GM21717 (cell line): ENCODE measurements at regions not wholly inside any gene's neighbourhood (a gene's known extent, or its start where the extent isn't known, plus 50 kb on each side); places are given as distances from the start of the nearest gene placed in this dataset.

Experiments
- ATAC-seq: cut with Tn5 transposase; IDR thresholded peaks from one replicate; pipeline ENCODE4 v1.9.1; 2021; ENCODE audit warnings: mild to moderate bottlenecking, moderate library complexity; ENCODE audit not compliant: unreplicated experiment

GRCh38 chr11:122062763-122063162 lies 53.3 kb downstream of the BLID start:
- no peak for ATAC-seq

- ATAC-seq = no peak
Measured at GRCh38 chr11:122059565-122059964, 56.5 kb downstream of the BLID start.

GRCh38 chr11:122050021-122050690 lies 65.9 kb downstream of the BLID start:
- ATAC-seq = no peak

GRCh38 chr11:122048401-122048800 lies 67.6 kb downstream of the BLID start:
- ATAC-seq = no peak

- no peak for ATAC-seq
Measured at GRCh38 chr11:122046846-122047245, 69.2 kb downstream of the BLID start.

GRCh38 chr11:122046438-122046837 lies 69.6 kb downstream of the BLID start:
- ATAC-seq = no peak

- no peak for ATAC-seq
Measured at GRCh38 chr11:122045181-122045586, 70.8 kb downstream of the BLID start.

GRCh38 chr11:122044086-122044485 lies 71.9 kb downstream of the BLID start:
- no peak for ATAC-seq

- ATAC-seq = no peak
Measured at GRCh38 chr11:122042981-122043380, 73.0 kb downstream of the BLID start.

- ATAC-seq = no peak
Measured at GRCh38 chr11:122040464-122040863, 75.6 kb downstream of the BLID start.

GRCh38 chr11:122038543-122038942 lies 77.5 kb downstream of the BLID start:
- no peak for ATAC-seq

GRCh38 chr11:122037911-122038310 lies 78.1 kb downstream of the BLID start:
- no peak for ATAC-seq

- ATAC-seq = no peak
Measured at GRCh38 chr11:122036493-122036892, 79.5 kb downstream of the BLID start.

- ATAC-seq = no peak
Measured at GRCh38 chr11:122036018-122036417, 80.0 kb downstream of the BLID start.

- ATAC-seq = no peak
Measured at GRCh38 chr11:122033631-122034030, 82.4 kb downstream of the BLID start.

- no peak for ATAC-seq
Measured at GRCh38 chr11:122033193-122033592, 82.8 kb downstream of the BLID start.

GRCh38 chr11:122032317-122032716 lies 83.7 kb downstream of the BLID start:
- no peak for ATAC-seq

- ATAC-seq = no peak
Measured at GRCh38 chr11:122031813-122032212, 84.2 kb downstream of the BLID start.

GRCh38 chr11:122030286-122030685 lies 85.7 kb downstream of the BLID start:
- ATAC-seq = no peak

- ATAC-seq = no peak
Measured at GRCh38 chr11:122028545-122028944, 87.5 kb downstream of the BLID start.

- ATAC-seq = no peak
Measured at GRCh38 chr11:122028036-122028435, 88.0 kb downstream of the BLID start.

GRCh38 chr11:122025757-122026156 lies 90.3 kb downstream of the BLID start:
- no peak for ATAC-seq

GRCh38 chr11:122024278-122024677 lies 91.7 kb downstream of the BLID start:
- no peak for ATAC-seq
